Loucy (cell line): ENCODE measurements at regions not wholly inside any gene's neighbourhood (a gene's known extent, or its start where the extent isn't known, plus 50 kb on each side); places are given as distances from the start of the nearest gene placed in this dataset.

Source experiments
- EZH2phosphoT487 ChIP-seq: fragments of 200-600 bp; IDR thresholded peaks from 2 replicates; pipeline ENCODE4 v1.6.1; 2018; ENCODE audit warnings: antibody characterized with exemption, mild to moderate bottlenecking, moderate library complexity, borderline replicate concordance
- TF ChIP-seq, protein P1 (sequence below): fragments of 200-600 bp; sonication (generic); conservative IDR thresholded peaks from 2 replicates; pipeline ENCODE4 v1.5.1; 2014; ENCODE audit warnings: mild to moderate bottlenecking, antibody characterized with exemption, low read length

DNA sequence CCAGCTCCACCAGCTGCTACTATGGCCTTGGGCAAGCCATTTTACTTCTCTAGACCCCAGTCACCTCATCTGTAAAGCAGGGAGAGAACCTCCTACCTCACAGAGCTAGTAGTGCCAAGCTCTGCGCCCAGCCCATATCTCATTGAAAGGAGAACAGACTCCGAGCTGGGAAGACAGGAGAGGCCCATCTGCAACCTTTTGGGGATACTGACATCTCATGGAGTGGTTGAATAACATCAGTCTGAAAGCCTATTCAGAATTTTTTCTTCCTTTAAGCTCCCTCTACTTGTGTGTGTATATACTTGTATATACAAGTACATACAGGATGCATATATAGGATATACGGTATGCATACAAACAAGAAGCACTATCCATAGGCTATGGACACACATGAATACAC lies 279.5 kb upstream of the POU3F1 start:
- TF ChIP-seq, protein P1, sequence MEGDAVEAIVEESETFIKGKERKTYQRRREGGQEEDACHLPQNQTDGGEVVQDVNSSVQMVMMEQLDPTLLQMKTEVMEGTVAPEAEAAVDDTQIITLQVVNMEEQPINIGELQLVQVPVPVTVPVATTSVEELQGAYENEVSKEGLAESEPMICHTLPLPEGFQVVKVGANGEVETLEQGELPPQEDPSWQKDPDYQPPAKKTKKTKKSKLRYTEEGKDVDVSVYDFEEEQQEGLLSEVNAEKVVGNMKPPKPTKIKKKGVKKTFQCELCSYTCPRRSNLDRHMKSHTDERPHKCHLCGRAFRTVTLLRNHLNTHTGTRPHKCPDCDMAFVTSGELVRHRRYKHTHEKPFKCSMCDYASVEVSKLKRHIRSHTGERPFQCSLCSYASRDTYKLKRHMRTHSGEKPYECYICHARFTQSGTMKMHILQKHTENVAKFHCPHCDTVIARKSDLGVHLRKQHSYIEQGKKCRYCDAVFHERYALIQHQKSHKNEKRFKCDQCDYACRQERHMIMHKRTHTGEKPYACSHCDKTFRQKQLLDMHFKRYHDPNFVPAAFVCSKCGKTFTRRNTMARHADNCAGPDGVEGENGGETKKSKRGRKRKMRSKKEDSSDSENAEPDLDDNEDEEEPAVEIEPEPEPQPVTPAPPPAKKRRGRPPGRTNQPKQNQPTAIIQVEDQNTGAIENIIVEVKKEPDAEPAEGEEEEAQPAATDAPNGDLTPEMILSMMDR: no peak
- TF ChIP-seq EZH2phosphoT487: no peak
